H1 (cell line): ENCODE measurements at regions not wholly inside any gene's neighbourhood (a gene's known extent, or its start where the extent isn't known, plus 50 kb on each side); places are given as distances from the start of the nearest gene placed in this dataset.

Experiments
- CTCF ChIA-PET: fragments of 300-600 bp; sonication (Branson Sonifier 250); formaldehyde crosslinking; loops from one replicate; lab custom pipeline; 2021; ENCODE audit not compliant: partially characterized antibody; lab: Charles Lee
- POLR2A ChIA-PET: fragments of 300-600 bp; sonication (Branson Sonifier 250); formaldehyde crosslinking; loops from one replicate; lab custom pipeline; 2021; ENCODE audit warnings: inconsistent platforms; ENCODE audit not compliant: partially characterized antibody; lab: Charles Lee
- DNase-seq, 2 experiments: peaks; one replicate each; pipeline versions ENCODE4 v3.0.0 to v3.0.0-alpha.2; 2010 to 2022; ENCODE audit warnings: low spot score in 2 of 2, low read depth in 1 of 2, mixed read lengths in 1 of 2
- FAIRE-seq: peaks from 2 replicates; lab custom pipeline; 2011; peaks lifted over from hg19 to GRCh38; lab: Jason Lieb, UNC
- H2AFZ ChIP-seq: 2 replicates; pipeline ENCODE4 v1.8.1; 2012; ENCODE audit warnings: low read length, inconsistent platforms
- H2AK5ac ChIP-seq: 2 replicates; pipeline ENCODE4 v1.6.1; 2013; ENCODE audit warnings: low read depth, low read length
- H2BK120ac ChIP-seq: replicated peaks from 2 replicates; pipeline ENCODE3; 2013; ENCODE audit warnings: low read depth, low read length, inconsistent platforms
- H2BK12ac ChIP-seq: 2 replicates; pipeline ENCODE4 v1.6.1; 2013; ENCODE audit warnings: low read depth, low read length
- H2BK15ac ChIP-seq: 2 replicates; pipeline ENCODE4 v1.6.1; 2013; ENCODE audit warnings: low read length
- H2BK20ac ChIP-seq: 2 replicates; pipeline ENCODE4 v1.6.1; 2013; ENCODE audit warnings: low read length
- H2BK5ac ChIP-seq: 2 replicates; pipeline ENCODE4 v1.6.1; 2013; ENCODE audit warnings: low read depth, low read length
- H3K14ac ChIP-seq: 2 replicates; pipeline ENCODE4 v1.6.1; 2013; ENCODE audit warnings: inconsistent platforms; ENCODE audit not compliant: insufficient read length
- H3K18ac ChIP-seq: 2 replicates; pipeline ENCODE4 v1.6.1; 2013; ENCODE audit warnings: low read length; ENCODE audit errors: extremely low read depth
- H3K23ac ChIP-seq: 2 replicates; pipeline ENCODE4 v1.6.1; 2013; ENCODE audit warnings: inconsistent platforms; ENCODE audit not compliant: insufficient read length
- H3K23me2 ChIP-seq: 2 replicates; pipeline ENCODE4 v1.6.1; 2013; ENCODE audit warnings: low read depth, low read length
- H3K27ac ChIP-seq: 2 replicates; pipeline ENCODE4 v1.6.1; 2011; ENCODE audit warnings: low read depth, low read length, inconsistent platforms
- H3K27me3 ChIP-seq, 4 experiments: replicated peaks in 1 of 4; 1 replicate in 1 of 4; 2 replicates in 3 of 4; pipeline versions ENCODE4 v1.6.1 to v1.8.1; 2011 to 2013; ENCODE audit warnings: low read length in 3 of 4, mild to moderate bottlenecking in 3 of 4, inconsistent platforms in 2 of 4, mixed read lengths in 2 of 4, moderate library complexity in 1 of 4; ENCODE audit not compliant: control insufficient read depth in 3 of 4, insufficient read depth in 3 of 4; ENCODE audit errors: extremely low read depth in 1 of 4
- H3K36me3 ChIP-seq, 4 experiments: 2 replicates each; pipeline versions ENCODE4 v1.6.1 to v1.8.1; 2011 to 2013; ENCODE audit warnings: mild to moderate bottlenecking in 4 of 4, low read length in 3 of 4, moderate library complexity in 2 of 4, control low read depth in 1 of 4, inconsistent platforms in 1 of 4; ENCODE audit not compliant: insufficient read depth in 4 of 4, control insufficient read depth in 2 of 4
- H3K4ac ChIP-seq: replicated peaks from 2 replicates; pipeline ENCODE3; 2013; ENCODE audit warnings: low read length, low read depth, mixed read lengths, inconsistent platforms; ENCODE audit not compliant: insufficient read length
- H3K4me1 ChIP-seq, 4 experiments: replicated peaks in 1 of 4; 1 replicate in 1 of 4; 2 replicates in 3 of 4; pipeline versions ENCODE4 v1.6.1 to v1.8.1; 2011 to 2013; ENCODE audit warnings: low read length in 3 of 4, inconsistent platforms in 2 of 4, mixed read lengths in 1 of 4; ENCODE audit not compliant: insufficient read depth in 4 of 4, control insufficient read depth in 3 of 4
- H3K4me2 ChIP-seq, 2 experiments: 2 replicates each; pipeline versions ENCODE4 v1.6.1 to v1.8.1; 2011 to 2013; ENCODE audit warnings: low read depth in 2 of 2, low read length in 2 of 2, control low read depth in 1 of 2, inconsistent platforms in 1 of 2, mild to moderate bottlenecking in 1 of 2; ENCODE audit not compliant: insufficient read depth in 1 of 2
- H3K4me3 ChIP-seq, 4 experiments: fragments of 200-600, 300-600 bp in 1 of 4; sonication (generic), shearing (Covaris generic), sonication (Bioruptor Twin) in 1 of 4; 2 replicates each; pipeline versions ENCODE4 v1.5.1 to v1.8.1; 2011 to 2016; ENCODE audit warnings: low read length in 4 of 4, low read depth in 3 of 4, control low read depth in 2 of 4, inconsistent platforms in 2 of 4, mild to moderate bottlenecking in 2 of 4, mixed read lengths in 1 of 4, moderate library complexity in 1 of 4; ENCODE audit not compliant: insufficient read depth in 2 of 4; ENCODE audit errors: extremely low read depth in 1 of 4
- H3K56ac ChIP-seq: replicated peaks from 2 replicates; pipeline ENCODE3; 2013; ENCODE audit warnings: low read depth, mild to moderate bottlenecking, mixed read lengths, low read length, inconsistent platforms; ENCODE audit not compliant: insufficient read length
- H3K79me1 ChIP-seq: 2 replicates; pipeline ENCODE4 v1.6.1; 2013; ENCODE audit warnings: low read depth, low read length, control low read depth
- H3K79me2 ChIP-seq, 2 experiments: 2 replicates each; pipeline versions ENCODE4 v1.6.1 to v1.8.1; 2012 to 2013; ENCODE audit warnings: low read length in 2 of 2, mild to moderate bottlenecking in 2 of 2, inconsistent platforms in 1 of 2; ENCODE audit not compliant: insufficient read depth in 2 of 2, control insufficient read depth in 1 of 2
- H3K9ac ChIP-seq, 4 experiments: replicated peaks in 1 of 4; 1 replicate in 1 of 4; 2 replicates in 3 of 4; pipeline versions ENCODE4 v1.6.1 to v1.8.1; 2011 to 2013; ENCODE audit warnings: low read depth in 3 of 4, low read length in 3 of 4, control low read depth in 2 of 4, mild to moderate bottlenecking in 2 of 4, moderate library complexity in 2 of 4, inconsistent platforms in 1 of 4; ENCODE audit errors: extremely low read depth in 1 of 4
- H3K9me3 ChIP-seq, 2 experiments: 2 replicates each; pipeline versions ENCODE4 v1.6.1 to v1.8.1; 2012 to 2013; ENCODE audit warnings: mild to moderate bottlenecking in 2 of 2, moderate library complexity in 2 of 2, control low read depth in 1 of 2, inconsistent platforms in 1 of 2, low read depth in 1 of 2, low read length in 1 of 2, mixed read lengths in 1 of 2; ENCODE audit not compliant: insufficient read depth in 2 of 2
- H4K20me1 ChIP-seq, 2 experiments: replicated peaks in 1 of 2; 2 replicates each; pipeline versions ENCODE3 to v1.8.1; 2011 to 2013; ENCODE audit warnings: inconsistent platforms in 2 of 2, low read length in 2 of 2, mild to moderate bottlenecking in 1 of 2; ENCODE audit not compliant: insufficient read depth in 2 of 2, control insufficient read depth in 1 of 2
- H4K5ac ChIP-seq: 2 replicates; pipeline ENCODE4 v1.6.1; 2013; ENCODE audit warnings: low read length, low read depth, mixed read lengths, inconsistent platforms; ENCODE audit not compliant: insufficient read length
- H4K8ac ChIP-seq: 2 replicates; pipeline ENCODE4 v1.8.0; 2013; ENCODE audit warnings: mild to moderate bottlenecking, moderate library complexity, low read length, inconsistent platforms; ENCODE audit not compliant: insufficient read depth; ENCODE audit errors: extremely low read depth
- H4K91ac ChIP-seq: replicated peaks from 2 replicates; pipeline ENCODE3; 2013; ENCODE audit warnings: low read length, mixed read lengths, inconsistent platforms; ENCODE audit not compliant: insufficient read length
- EGR1 ChIP-seq: IDR thresholded peaks from 2 replicates; pipeline ENCODE4 v1.6.1; 2011; ENCODE audit warnings: low read depth, low read length, borderline replicate concordance
- MAX ChIP-seq: IDR thresholded peaks from 2 replicates; pipeline ENCODE4 v1.6.1; 2012; ENCODE audit warnings: inconsistent platforms
- RAD21 ChIP-seq, 2 experiments: IDR thresholded peaks in 1 of 2; conservative IDR thresholded peaks in 1 of 2; 2 replicates each; pipeline ENCODE4 v1.6.1; 2011; ENCODE audit warnings: low read depth in 2 of 2, low read length in 2 of 2, improper control_type of control experiment in 1 of 2, inconsistent platforms in 1 of 2, mild to moderate bottlenecking in 1 of 2, moderate library complexity in 1 of 2
- WGBS, 2 experiments: shearing (Covaris generic) in 1 of 2; methylation state at CpG; one replicate each; pipeline versions ENCODE4 v1.1.6 to v1.1.7; 2013 to 2015; ENCODE audit warnings: low lambda C conversion rate in 2 of 2, mixed read lengths in 2 of 2, inconsistent platforms in 1 of 2, low coverage in 1 of 2, missing lambda C conversion rate in 1 of 2; ENCODE audit not compliant: insufficient replicate concordance in 2 of 2, insufficient coverage in 1 of 2, insufficient read length in 1 of 2; ENCODE audit errors: extremely low coverage in 1 of 2, missing lambda C conversion rate in 1 of 2; 5-methylcytosine and 5-hydroxymethylcytosine counted together

- no peaks in the 10 kb centered on the region for H3K36me3 ChIP-seq
- H2AFZ ChIP-seq, result no peak overlapping the region
- H2AK5ac ChIP-seq, result no peak overlapping the region
- no peak overlapping the region for H3K18ac ChIP-seq
- H3K23me2 ChIP-seq, result no peaks in the 10 kb centered on the region
- H3K79me1 ChIP-seq, result no peaks in the 10 kb centered on the region
- FAIRE-seq, result no peak
- no peak overlapping the region for H2BK120ac ChIP-seq
- no peaks in the 10 kb centered on the region for H3K9me3 ChIP-seq
- no peak overlapping the region for H3K4ac ChIP-seq
- H3K27me3 ChIP-seq, result no peaks in the 10 kb centered on the region
- TF ChIP-seq MAX (no peak), EGR1 (no peak), RAD21 (IDR thresholded peaks at IDR 0.05 in 1 of 2, conservative IDR thresholded peaks at IDR 0.05 in 1 of 2; ENCODE audit: low read depth in 2 of 2, low read length in 2 of 2) (no peak)
- TF ChIP-seq, all 59 proteins: peak for 0
- H2BK5ac ChIP-seq, result no peak overlapping the region
- no peaks in the 10 kb centered on the region for H3K79me2 ChIP-seq
- H4K8ac ChIP-seq, result no peak overlapping the region
- no peak overlapping the region for H3K4me2 ChIP-seq
- no peak overlapping the region for H3K14ac ChIP-seq
- no peak for DNase-seq
- H2BK15ac ChIP-seq, result no peak overlapping the region
- no peaks in the 10 kb centered on the region for H3K4me1 ChIP-seq
- CTCF ChIA-PET, result no interaction called here
- no peak overlapping the region for H3K4me3 ChIP-seq
- no peak overlapping the region for H3K27ac ChIP-seq
- H4K91ac ChIP-seq, result no peak overlapping the region
- POLR2A ChIA-PET, result no interaction called here
- H2BK12ac ChIP-seq, result no peak overlapping the region
- no peak overlapping the region for H4K5ac ChIP-seq
- H4K20me1 ChIP-seq, result no peaks in the 10 kb centered on the region
- no peak overlapping the region for H2BK20ac ChIP-seq
- H3K9ac ChIP-seq, result no peak overlapping the region
- H3K23ac ChIP-seq, result no peak overlapping the region
- H3K56ac ChIP-seq, result no peak overlapping the region
- 90% methylated on average over 5 of the region's 5 CpGs; no CpG with 5 or more reads in 1 of the 2 experiments for WGBS, 2 experiments
These were observed 938.0 kb downstream of the NLGN4X start for GRCh38 chrX:5290635-5291034.
